ENCODE measurements at regions not wholly inside any gene's neighbourhood (a gene's known extent, or its start where the extent isn't known, plus 50 kb on each side); places are given as distances from the start of the nearest gene placed in this dataset.

DNA sequence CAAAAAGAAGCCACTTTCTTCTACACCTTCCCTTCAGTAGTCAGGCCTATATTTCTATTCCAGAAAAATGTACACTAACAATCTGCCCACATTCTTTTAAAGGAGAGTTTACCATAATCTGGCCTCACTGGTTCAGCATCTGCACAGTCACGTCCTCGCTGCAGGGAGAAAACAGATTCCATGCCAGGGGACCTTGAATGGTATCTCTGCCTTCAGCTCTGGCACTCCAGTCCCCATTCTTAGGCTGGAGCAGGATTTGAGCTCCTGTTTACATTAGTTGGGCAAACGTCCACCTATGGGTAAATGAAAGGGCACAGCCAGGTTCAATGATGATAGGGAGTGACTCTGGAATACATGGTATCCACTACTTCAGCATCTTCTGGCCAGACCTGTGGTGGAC lies 371.0 kb upstream of the MTPN start:
- no peak overlapping the region for H2BK15ac ChIP-seq (ENCODE audit: low read depth, low read length)
- no peaks in the 10 kb centered on the region for H3K23me2 ChIP-seq (ENCODE audit: insufficient read length, low read depth, low read length, poor library complexity, severe bottlenecking)
- no peak overlapping the region for H2AFZ ChIP-seq (ENCODE audit: low read length)
- no peaks in the 10 kb centered on the region for H3K9me3 ChIP-seq (ENCODE audit: control insufficient read depth, low read depth, low read length)
- no peak overlapping the region for H3K27ac ChIP-seq (ENCODE audit: insufficient read length, low read depth, low read length)
- Mint-ChIP-seq H3K4me3 (no peak overlapping the region), H3K36me3 (ENCODE audit: insufficient read depth in 1 of 3, low read depth in 3 of 3) (no peaks in the 10 kb centered on the region), H3K4me1 (peaks cover 0 to 2% of the 10 kb centered on the region in 2 experiments; a peak in 1 of 4 replicates), H3K9me3 (no peaks in the 10 kb centered on the region), H3K27ac (no peak overlapping the region), H3K27me3 (ENCODE audit: low read depth) (no peaks in the 10 kb centered on the region)
- no peak overlapping the region for H4K91ac ChIP-seq (ENCODE audit: insufficient read length, low read depth, low read length)
- no CpG with 5 or more reads among the region's 3 CpGs for WGBS (ENCODE audit: extremely low coverage, insufficient read length, low lambda C conversion rate)
- H2BK20ac ChIP-seq (ENCODE audit: low read depth, low read length, poor library complexity, severe bottlenecking): no peak overlapping the region
- no peak overlapping the region for H4K5ac ChIP-seq (ENCODE audit: insufficient read length, low read depth, low read length)
- H3K56ac ChIP-seq (ENCODE audit: insufficient read length, low read depth, low read length): no peak overlapping the region
- no peak overlapping the region for H3K4ac ChIP-seq (ENCODE audit: low read depth, low read length)
- H2BK5ac ChIP-seq (ENCODE audit: insufficient read length, low read length): no peak overlapping the region
- no peaks in the 10 kb centered on the region for H3K4me1 ChIP-seq (ENCODE audit: insufficient read depth, low read length)
- no peaks in the 10 kb centered on the region for H3K79me2 ChIP-seq (ENCODE audit: insufficient read depth, low read length)
- no peak overlapping the region for H3T11ph ChIP-seq (ENCODE audit: low read length)
- no peaks in the 10 kb centered on the region for H4K20me1 ChIP-seq (ENCODE audit: control insufficient read depth, insufficient read depth, insufficient read length)
- H3K9ac ChIP-seq (ENCODE audit: extremely low read depth, insufficient read length, low read length): no peak overlapping the region
- no peak overlapping the region for H3K4me2 ChIP-seq (ENCODE audit: insufficient read depth, insufficient read length, low read length)
- H2AK5ac ChIP-seq (ENCODE audit: insufficient read length, low read length): no peak overlapping the region
- no peak overlapping the region for H3K18ac ChIP-seq (ENCODE audit: insufficient read length, low read depth, low read length)
- no peak overlapping the region for H2BK120ac ChIP-seq (ENCODE audit: low read depth, low read length, poor library complexity, severe bottlenecking)
- no peak overlapping the region for H3K23ac ChIP-seq (ENCODE audit: insufficient read length, low read depth, low read length)
- H3K27me3 ChIP-seq (ENCODE audit: insufficient read depth, low read length): no peaks in the 10 kb centered on the region
- no peaks in the 10 kb centered on the region for H3K79me1 ChIP-seq (ENCODE audit: insufficient read depth, low read depth, low read length, poor library complexity, severe bottlenecking)
- DNase-seq: no peak
- no peak for TF ChIP-seq CTCF (conservative IDR thresholded peaks at IDR 0.05)
- no peak overlapping the region for H4K8ac ChIP-seq (replicated peaks; ENCODE audit: insufficient read length, low read depth, low read length)
- H2BK12ac ChIP-seq (ENCODE audit: insufficient read length, low read depth, low read length): no peak overlapping the region
- H3K14ac ChIP-seq (ENCODE audit: insufficient read depth, low read length): no peak overlapping the region
